H1 (cell line): ENCODE measurements at regions not wholly inside any gene's neighbourhood (a gene's known extent, or its start where the extent isn't known, plus 50 kb on each side); places are given as distances from the start of the nearest gene placed in this dataset.
"Not testable (repeated sequence)": the region's sequence is repeated elsewhere in the genome, so short reads cannot be mapped to it uniquely, and the experiment has no call there.

Experiments used
- EZH2 ChIP-seq: fragments of 200-600 bp; sonication (generic); IDR thresholded peaks from 2 replicates; pipeline ENCODE4 v1.7.1; 2012; ENCODE audit warnings: low read depth, mild to moderate bottlenecking, moderate library complexity, low read length, inconsistent platforms; ENCODE audit not compliant: severe bottlenecking
- HDAC6 ChIP-seq: IDR thresholded peaks from one replicate; pipeline ENCODE4 v1.7.1; 2012; ENCODE audit warnings: low read depth, mild to moderate bottlenecking, inconsistent platforms, low read length, moderate library complexity
- TF ChIP-seq, protein P1 (sequence below), 3 experiments: IDR thresholded peaks; 1 replicate in 2 of 3; 2 replicates in 1 of 3; pipeline versions ENCODE4 v1.5.1 to v1.6.1; 2011; ENCODE audit warnings: low read length in 3 of 3, mild to moderate bottlenecking in 3 of 3, inconsistent platforms in 2 of 3, low read depth in 1 of 3, moderate library complexity in 1 of 3; ENCODE audit not compliant: insufficient read depth in 1 of 3; ENCODE audit errors: control extremely low read depth in 1 of 3

DNA sequence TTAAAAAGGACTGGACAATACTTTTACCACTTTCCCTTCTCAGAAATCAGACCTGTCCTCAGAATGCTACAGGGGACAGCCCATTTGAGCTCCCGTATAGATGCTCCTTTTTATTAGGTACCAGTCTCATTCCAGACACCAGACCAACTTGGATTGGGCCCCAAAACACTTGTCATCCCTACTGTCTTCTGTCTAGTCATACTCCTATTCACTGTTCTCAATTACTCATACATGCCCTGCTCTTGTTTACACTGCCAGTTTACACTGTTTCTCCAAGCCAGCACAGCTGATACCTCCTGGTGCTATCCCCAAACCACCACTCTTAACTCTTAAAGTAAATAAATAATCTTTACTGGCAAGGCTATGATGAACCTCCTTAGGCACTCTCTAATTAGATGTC, 1026.4 kb upstream of the PCDH10 start:
- TF ChIP-seq, protein P1, sequence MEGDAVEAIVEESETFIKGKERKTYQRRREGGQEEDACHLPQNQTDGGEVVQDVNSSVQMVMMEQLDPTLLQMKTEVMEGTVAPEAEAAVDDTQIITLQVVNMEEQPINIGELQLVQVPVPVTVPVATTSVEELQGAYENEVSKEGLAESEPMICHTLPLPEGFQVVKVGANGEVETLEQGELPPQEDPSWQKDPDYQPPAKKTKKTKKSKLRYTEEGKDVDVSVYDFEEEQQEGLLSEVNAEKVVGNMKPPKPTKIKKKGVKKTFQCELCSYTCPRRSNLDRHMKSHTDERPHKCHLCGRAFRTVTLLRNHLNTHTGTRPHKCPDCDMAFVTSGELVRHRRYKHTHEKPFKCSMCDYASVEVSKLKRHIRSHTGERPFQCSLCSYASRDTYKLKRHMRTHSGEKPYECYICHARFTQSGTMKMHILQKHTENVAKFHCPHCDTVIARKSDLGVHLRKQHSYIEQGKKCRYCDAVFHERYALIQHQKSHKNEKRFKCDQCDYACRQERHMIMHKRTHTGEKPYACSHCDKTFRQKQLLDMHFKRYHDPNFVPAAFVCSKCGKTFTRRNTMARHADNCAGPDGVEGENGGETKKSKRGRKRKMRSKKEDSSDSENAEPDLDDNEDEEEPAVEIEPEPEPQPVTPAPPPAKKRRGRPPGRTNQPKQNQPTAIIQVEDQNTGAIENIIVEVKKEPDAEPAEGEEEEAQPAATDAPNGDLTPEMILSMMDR (IDR thresholded peaks at IDR 0.05; ENCODE audit: control extremely low read depth in 1 of 3, insufficient read depth in 1 of 3, low read depth in 1 of 3, low read length in 3 of 3), result not testable (repeated sequence)
- not testable (repeated sequence) for TF ChIP-seq HDAC6, EZH2
